NOMO-1 treated with DMSO at 0.1 percent for 48 hours (cell line): ENCODE measurements at regions not wholly inside any gene's neighbourhood (a gene's known extent, or its start where the extent isn't known, plus 50 kb on each side); places are given as distances from the start of the nearest gene placed in this dataset.

Experiments used
- DNase-seq: peaks from one replicate; lab custom pipeline; 2025; ENCODE audit not compliant: unreplicated experiment; lab: John Stamatoyannopoulos, UW

DNA sequence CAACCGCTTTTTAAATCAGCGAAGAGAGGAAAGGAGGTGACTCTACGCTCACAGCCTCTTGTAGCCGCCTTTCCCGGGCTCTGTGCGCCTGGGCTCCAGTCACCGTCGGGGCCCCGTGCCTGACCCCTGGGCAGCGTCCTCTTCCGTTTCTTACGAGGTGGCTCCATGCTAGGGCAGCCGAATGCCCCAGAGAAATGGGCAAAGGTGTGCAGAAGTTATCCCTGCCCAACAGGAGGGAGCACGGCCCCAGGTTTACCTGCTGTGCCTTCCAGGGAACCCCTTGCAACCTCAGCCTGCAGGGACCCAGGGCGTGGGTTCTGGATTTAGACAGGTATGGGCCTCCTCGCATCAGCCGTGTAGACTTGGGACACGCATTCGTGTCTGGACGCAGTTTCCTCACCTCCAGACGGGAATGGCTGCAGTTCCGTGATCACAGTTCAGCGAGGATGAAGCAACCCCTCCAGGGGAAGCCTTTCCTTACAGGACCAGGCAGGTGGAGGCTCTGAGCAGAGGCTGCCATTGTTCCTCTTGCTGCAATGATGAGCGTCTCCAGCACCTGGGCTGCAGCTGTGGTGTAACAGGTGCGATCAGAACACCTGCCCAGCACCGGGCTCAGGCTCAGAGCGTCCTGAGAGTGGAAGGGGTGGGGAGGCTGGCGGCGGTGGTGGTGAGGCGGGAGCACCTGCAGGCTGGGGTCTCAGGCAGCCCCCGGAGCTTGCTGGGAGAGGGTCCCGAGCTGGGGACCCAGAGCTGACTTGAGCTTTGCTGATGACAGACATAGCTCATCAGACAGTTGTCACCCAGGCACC is 81.3 kb upstream of the BHLHE23 start:
- no peak for DNase-seq

DNA sequence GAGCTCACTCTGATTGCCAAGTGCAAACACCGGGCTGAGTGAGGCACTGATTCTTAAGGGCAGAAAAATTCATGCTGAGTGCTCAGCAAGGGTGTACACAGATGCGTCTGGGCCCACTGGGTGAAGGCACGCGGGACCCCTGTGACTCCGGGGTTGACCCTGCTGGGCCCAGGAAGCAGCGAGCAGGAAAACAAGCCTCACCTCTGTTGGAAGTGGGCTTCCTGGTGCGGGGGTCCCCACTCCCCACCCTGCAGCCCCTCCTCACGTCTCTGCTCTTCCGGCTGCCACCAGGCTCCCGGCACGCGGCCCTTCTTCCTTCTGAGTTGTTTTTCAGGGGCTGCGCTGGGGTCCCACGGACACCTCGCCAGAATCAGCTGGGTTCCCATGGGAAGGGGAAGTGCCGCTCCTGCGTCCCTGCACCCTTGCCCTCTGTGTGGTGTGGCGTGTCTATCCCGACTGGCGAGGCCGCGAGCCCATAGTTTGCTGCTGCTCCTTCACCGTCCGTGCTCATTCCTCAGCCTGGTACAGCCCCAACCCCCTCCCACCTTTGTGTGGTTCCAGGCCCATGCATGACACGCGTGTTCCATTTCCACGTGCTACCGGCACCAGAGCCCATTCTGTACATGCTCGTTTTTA is 80.6 kb upstream of the BHLHE23 start:
- DNase-seq: no peak

- no peak for DNase-seq
Observed at GRCh38 chr20:63086421-63087235, 79.9 kb upstream of the BHLHE23 start.

DNA sequence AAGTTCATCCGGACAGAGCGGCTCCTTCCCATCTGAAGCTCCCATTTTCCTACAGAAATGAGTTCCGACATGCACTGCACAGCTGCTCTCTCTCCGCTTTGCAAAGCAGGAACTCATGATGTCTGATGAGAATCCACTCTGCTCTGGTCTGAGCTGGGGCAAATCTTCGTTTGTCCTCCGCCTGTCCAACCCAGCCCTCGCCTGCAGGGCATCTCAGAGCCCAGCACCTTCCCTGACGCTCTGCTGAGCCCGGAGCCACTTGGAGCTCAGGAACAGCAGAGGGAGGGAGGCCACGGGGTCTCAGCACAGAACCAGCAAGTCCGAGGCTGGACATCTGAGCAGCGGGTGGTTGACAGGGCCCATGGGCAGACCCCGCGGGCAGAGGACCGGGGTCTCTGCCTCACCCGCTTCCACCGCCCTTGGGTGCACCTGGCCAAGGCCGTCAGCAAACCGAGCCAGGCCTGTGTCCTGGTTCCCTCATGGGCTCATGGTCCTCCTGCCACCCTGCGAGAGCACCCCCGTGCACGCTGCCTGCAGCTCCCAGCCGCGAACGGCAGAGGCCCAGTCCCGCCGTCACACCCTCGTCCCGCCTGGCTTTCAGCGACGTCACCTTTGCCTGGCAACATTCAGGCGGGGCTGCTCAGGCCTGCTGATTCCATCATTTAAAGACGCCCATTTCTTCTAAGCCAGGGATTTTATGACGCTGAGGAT is 78.5 kb upstream of the BHLHE23 start:
- no peak for DNase-seq

DNA sequence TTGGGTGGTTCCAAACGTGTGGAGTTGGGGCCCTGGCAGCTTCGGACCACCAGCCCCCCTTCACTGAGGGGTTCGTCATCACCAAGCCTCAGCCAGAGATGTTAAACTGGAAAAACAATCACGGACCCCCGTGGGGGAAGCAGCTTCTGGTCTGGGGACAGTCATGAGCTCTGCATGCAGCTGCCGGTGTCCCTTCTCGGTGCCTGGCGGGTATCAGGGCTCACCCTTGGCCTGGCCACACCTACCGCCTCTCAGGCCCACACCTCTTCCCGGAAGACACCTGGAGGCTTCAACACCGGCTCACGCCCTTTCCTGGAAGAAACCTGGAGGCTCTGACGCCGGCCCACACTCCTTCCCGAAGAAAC is 77.8 kb upstream of the BHLHE23 start:
- no peak for DNase-seq

- no peak for DNase-seq
Observed at GRCh38 chr20:63083831-63084562, 77.2 kb upstream of the BHLHE23 start.

DNA sequence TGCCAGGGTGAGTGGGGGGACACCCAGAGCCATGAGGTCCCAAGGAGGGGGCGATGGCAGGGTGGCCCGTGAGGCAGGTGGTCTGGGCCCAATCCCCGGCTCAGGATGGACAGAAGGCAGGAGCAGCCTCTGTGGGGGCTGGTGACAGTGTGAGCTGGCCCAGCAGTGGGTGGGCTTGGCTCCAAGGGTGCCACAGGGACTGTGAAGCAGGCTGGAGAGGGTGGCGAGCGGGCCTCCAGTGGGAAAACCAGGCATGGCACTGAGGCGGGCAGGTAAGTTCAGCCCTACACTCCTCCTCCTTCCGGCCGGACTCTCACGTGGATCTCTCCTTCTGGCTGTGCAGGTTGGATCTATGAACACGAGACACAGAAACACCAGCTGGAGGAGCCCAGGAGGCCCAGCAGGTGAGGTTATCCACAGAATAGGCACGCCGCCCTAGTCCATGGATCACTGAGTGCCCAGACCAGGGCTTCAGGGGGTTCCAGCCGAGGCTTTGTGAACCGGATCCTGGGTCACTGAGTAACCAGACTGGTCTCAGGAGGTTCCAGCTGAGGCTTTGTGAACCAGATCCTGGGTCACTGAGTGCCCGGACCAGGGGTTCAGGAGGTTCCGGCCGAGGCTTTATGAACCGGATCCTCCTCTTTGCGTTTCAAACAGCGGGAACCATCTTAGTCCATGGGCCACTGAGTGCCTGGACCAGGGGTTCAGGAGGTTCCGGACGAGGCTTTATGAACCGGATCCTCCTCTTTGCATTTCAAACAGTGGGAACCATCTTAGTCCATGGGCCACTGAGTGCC is 76.4 kb upstream of the BHLHE23 start:
- DNase-seq: no peak

DNA sequence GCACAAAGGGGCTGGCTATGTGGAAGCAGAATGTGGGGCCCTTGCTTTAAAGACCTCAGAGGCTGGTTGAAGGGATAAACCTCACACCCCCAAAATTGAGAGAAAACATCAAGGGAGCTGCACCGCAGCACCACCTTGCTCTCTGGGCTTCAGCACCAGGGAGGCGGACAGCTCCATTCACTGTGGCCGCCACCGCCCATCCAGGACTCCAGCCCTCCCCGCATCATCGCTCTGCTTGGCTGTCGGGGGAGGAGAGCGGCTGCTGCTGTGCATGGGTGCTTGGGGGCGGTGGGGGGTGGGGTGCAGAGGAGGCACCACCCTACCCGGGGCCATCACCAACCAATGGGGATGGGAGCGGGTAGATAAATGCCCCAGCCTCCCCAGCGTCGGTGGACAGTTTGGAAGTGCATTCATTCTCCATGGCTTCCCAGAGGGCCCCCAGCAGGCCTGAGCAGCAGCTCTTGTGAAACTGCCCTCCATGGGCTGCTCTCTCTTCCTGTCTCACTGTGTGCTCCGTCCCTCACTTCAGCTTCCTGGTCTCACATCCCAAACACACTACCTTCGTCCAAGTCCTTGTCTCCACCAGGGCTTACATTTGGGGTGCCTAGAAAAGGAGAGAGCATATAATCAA is 75.7 kb upstream of the BHLHE23 start:
- DNase-seq: no peak

GRCh38 chr20:63081831-63082230 is 75.1 kb upstream of the BHLHE23 start:
- DNase-seq: no peak

DNA sequence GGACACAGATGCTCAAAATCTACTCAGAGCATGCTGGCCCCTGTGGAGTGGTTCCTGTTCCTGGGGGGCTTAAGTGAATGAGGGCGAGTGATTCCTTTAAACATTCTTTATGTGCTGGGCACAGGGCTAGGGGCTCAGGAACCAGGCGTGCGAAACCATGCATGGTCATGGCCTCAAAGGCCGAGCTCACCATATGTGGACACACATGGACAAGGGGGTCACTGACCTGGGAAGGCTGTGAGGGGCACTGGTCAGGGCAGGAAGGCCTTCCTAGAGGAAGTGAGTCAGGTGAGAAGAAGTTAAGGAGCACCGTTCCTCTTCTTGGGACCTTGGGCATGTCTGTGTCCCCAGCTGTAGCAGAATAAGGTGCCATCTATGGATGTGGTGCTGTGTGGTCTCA is 74.6 kb upstream of the BHLHE23 start:
- no peak for DNase-seq

- no peak for DNase-seq
Observed at GRCh38 chr20:63080811-63081210, 74.0 kb upstream of the BHLHE23 start.

DNA sequence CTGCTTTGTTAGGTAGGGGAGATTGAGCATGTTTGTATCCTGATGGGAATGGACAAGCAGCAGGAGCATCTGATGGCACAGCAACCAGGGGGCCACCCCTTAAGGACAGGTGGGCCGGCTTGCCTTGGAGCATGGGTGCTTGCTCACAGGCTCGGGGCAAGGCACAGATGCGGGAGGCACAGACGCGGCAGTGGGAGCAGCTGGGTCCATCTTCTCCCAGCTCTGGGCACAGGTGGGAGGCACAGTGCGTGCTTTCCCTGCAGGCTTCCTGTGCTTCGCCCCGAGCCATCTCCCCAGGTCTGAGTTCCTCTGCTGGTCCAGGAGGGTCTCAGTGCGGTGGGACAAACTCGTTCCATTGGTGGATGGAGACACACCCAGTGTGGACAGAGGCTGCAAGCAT is 73.6 kb upstream of the BHLHE23 start:
- no peak for DNase-seq

GRCh38 chr20:63079971-63080370 is 73.2 kb upstream of the BHLHE23 start:
- DNase-seq: no peak

- no peak for DNase-seq
Observed at GRCh38 chr20:63077705-63078104, 70.9 kb upstream of the BHLHE23 start.

- DNase-seq: no peak
Observed at GRCh38 chr20:63076421-63076820, 69.7 kb upstream of the BHLHE23 start.

- no peak for DNase-seq
Observed at GRCh38 chr20:63074631-63075030, 67.9 kb upstream of the BHLHE23 start.

- no peak for DNase-seq
Observed at GRCh38 chr20:63074182-63074581, 67.4 kb upstream of the BHLHE23 start.

DNA sequence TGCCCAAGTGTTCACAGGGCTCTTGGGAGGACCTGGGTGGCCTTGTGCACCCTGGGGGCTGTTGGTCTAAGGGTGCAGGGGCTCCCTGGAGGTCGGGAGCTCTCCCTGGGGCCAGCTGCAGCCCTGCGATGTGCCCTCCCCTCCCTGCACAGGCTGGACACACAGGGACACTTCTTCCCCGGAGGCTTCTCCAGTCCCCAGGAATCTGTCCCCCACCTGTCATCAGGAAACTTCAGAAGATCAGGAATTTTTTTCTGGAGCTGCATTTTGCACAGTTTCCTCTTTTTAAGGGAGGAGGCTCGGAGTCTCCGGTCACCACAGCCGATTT is 66.9 kb upstream of the BHLHE23 start:
- DNase-seq: no peak

GRCh38 chr20:63072991-63073737 is 66.4 kb upstream of the BHLHE23 start:
- no peak for DNase-seq
